Right ventricle myocardium inferior (tissue), 1 donor: ENCODE measurements at regions not wholly inside any gene's neighbourhood (a gene's known extent, or its start where the extent isn't known, plus 50 kb on each side); places are given as distances from the start of the nearest gene placed in this dataset.

Source experiments
- ATAC-seq: fragments of 200-7000 bp; cut with Tn5 transposase; one replicate; pipeline ENCODE4 v1.9.1; 2020; ENCODE audit warnings: mild to moderate bottlenecking, moderate library complexity
- DNase-seq: peaks from one replicate; pipeline ENCODE4 v3.0.0; 2021; ENCODE audit errors: missing footprints
- intact Hi-C: fragments of 100-400 bp; cut with DNase I; formaldehyde crosslinking; loops from one replicate; pipeline ENCODE4 v1.11.0; 2022
- donor health status: DM: no; HTN: yes; CAD: no; lungs with severe emphysema.

DNA sequence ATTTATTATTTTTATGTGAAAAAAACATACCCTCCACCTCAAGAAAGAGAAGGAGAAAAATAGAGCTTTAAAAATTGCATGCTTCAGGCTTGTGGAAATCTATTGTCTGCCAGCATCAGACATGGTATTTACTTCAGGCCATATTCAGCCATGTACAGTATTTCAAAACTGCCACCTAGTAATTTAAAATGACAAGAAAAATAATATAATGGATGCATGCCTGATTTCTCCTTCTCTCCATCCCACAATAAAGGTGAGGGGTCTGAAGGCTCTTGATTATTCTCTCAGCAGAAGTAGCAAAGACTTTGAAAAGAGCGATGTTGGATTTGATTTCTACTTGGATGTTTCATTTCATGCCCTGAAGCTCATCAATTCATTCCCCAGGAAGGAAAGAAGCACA is 250.7 kb downstream of the TBC1D4 start:
- intact Hi-C loops: no loop called here
- ATAC-seq: no peak

GRCh38 chr13:75226733-75227435 is 255.1 kb downstream of the TBC1D4 start:
- intact Hi-C loops: loop anchor here (10.0 kb wide), 1 partner anchor 1392 kb away; no protein-coding TSS in a partner anchor
- DNase-seq (no peak), ATAC-seq (no peak)

More for the DNA sequence above, 250.7 kb downstream of the TBC1D4 start:
- DNase-seq: no peak

DNA sequence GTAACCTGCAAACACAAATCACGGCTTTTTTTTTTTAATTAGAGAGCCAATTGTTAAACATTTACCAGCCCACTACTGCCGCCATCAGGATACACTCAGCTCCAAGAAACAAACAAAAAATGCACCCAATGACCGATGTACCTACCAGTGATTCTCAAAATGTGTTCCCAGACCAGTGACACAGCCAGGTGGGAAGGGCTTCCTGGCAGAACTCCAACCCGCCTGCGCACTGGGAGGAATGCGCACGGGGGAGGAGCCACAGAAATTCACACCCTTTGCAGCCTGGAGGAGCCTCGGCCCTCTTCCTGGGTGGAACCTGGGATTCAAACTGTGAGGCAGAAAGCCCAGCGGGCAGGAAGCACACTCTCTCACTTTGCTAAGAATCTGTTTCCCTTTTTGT is 255.9 kb downstream of the TBC1D4 start:
- intact Hi-C loops: loop anchor here (10.0 kb wide), 1 partner anchor 1391 kb away; no protein-coding TSS in a partner anchor
- no peak for DNase-seq
- ATAC-seq: no peak

DNA sequence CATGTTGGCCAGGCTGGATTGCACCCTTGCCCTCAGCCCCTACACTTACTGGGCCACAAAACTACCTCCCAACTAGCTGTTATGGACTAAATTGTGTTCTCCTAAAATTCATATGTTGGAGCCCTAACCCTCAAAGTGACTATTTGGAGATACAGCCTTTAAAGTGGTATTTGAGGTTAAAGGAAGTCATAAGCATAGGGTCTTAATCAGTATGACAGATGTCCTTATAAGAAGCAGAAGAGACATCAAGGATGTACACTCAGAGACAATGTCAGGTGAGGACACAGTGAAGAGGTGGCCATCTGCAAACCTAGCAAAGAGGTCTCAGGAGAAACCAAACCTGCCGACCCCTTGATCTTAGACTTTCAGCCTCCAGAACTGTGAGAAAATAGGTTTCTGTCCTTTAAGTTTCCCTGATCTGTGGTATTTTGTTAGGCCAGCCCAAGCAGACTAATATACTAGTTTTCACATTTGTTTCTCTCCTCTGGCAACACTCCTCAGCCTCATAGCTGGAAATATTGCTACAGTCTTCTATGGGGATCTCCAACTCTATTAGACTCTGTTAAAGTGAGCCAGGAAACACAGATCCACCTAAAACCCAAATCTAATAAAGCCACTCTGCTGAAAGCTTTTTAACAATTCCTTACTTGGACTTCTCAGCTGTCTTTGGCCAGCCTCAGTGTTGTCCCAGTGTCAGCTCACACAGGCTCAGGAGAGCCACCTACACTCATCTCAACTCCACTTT is 256.5 kb downstream of the TBC1D4 start:
- intact Hi-C loops: loop anchor here (10.0 kb wide), 1 partner anchor 1391 kb away; no protein-coding TSS in a partner anchor
- ATAC-seq: no peak
- DNase-seq: no peak

- ATAC-seq: no peak
- intact Hi-C loops: loop anchor here (10.0 kb wide), 1 partner anchor 1389 kb away; no protein-coding TSS in a partner anchor
- DNase-seq: no peak
Measured at GRCh38 chr13:75224053-75224742, 257.8 kb downstream of the TBC1D4 start.

- ATAC-seq (no peak), DNase-seq (no peak)
- intact Hi-C loops: loop anchor here (10.0 kb wide), 1 partner anchor 1387 kb away; no protein-coding TSS in a partner anchor
Measured at GRCh38 chr13:75222031-75222430, 259.9 kb downstream of the TBC1D4 start.

DNA sequence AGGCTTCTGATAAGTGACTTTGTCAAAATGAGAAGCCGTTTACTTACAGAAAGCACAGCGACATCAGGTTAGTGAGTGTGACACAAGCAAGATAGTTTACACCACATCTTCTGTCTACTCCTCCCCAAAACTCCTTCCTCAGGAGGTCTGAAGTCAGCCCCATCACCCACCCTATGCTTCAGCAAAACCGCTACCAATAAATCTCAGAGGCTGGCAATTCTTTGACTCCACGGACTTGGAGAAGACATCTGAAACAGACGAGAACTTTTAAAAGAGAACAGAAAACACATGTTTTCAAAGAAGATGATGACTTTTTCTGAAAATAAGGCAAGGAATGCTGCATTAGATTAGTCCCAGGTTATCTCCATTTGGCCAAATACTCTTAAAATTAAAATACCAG is 261.1 kb downstream of the TBC1D4 start:
- no peak for DNase-seq
- no peak for ATAC-seq
- intact Hi-C loops: loop anchor here (10.0 kb wide), 1 partner anchor 1386 kb away; no protein-coding TSS in a partner anchor

DNA sequence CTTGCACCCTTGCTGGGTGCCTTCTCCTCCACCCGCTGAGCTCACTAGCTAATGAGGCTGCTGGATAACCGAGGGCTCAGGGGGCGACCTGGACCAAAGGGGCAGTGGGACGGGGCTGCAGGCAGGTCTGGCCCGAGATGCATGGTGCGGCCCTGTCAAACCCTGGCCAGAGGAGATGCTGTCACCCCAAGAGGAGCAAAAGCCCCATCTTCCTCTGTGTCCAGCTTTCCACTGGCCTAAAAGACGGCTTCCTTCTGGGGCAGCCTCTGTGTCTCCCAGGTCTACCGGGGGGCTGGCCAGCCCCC is 261.8 kb downstream of the TBC1D4 start:
- DNase-seq (no peak), ATAC-seq (no peak)
- intact Hi-C loops: loop anchor here (10.0 kb wide), 1 partner anchor 1385 kb away; no protein-coding TSS in a partner anchor

- ATAC-seq (peak; percentile 92), DNase-seq (peak; percentile 88)
- intact Hi-C loops: loop anchor here (5.0 to 10.0 kb wide), 2 partner anchors 642 to 1385 kb away; no protein-coding TSS in a partner anchor
Measured at GRCh38 chr13:75219479-75220237, 262.3 kb downstream of the TBC1D4 start.

GRCh38 chr13:75217949-75218348 is 264.0 kb downstream of the TBC1D4 start:
- DNase-seq: no peak
- intact Hi-C loops: loop anchor here (5.0 kb wide), 1 partner anchor 641 kb away; no protein-coding TSS in a partner anchor
- no peak for ATAC-seq

DNA sequence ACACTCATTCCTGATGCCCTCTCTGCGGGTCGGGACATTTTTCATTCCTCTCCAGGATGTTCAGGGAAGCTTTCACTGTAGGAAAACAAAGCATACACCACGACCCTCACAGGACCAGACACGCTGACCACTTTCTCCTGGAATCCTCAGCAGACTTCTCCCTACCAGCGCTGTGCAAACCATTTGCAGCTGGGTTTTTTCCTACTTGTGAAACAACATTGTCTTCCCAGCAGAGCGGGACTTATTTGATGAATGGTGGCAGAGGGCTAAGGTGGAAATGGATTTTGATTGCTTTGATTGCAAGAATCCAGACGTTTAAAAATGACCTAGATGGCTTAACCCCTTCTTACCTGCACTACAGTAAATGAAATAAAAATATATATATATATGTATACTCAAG is 265.9 kb downstream of the TBC1D4 start:
- intact Hi-C loops: loop anchor here (5.0 kb wide), 1 partner anchor 639 kb away; no protein-coding TSS in a partner anchor
- DNase-seq (no peak), ATAC-seq (no peak)

DNA sequence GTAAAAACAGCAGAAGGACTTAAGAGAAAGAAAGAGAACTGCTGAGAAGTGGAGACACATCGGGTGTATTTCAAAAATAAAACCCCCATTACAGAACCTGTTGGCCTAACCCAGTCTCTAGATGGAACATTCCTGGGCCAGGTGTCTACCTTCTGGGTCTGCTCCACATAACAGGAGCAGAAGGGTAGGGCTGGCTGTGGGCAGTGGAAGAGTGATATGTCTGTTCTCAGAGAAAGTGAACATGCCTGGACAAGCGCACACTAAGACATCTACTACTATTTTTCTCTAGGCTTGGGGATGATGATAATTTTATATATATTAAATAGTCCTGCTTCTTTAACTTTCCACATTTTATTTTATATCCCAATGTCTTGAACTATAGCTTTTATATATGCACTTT is 267.1 kb downstream of the TBC1D4 start:
- intact Hi-C loops: loop anchor here (5.0 kb wide), 1 partner anchor 638 kb away; no protein-coding TSS in a partner anchor
- ATAC-seq (no peak), DNase-seq (no peak)

GRCh38 chr13:75202981-75203380 is 279.0 kb downstream of the TBC1D4 start:
- DNase-seq (no peak), ATAC-seq (no peak)
- intact Hi-C loops: no loop called here

GRCh38 chr13:75197803-75198202 is 284.2 kb downstream of the TBC1D4 start:
- intact Hi-C loops: no loop called here
- no peak for ATAC-seq
- DNase-seq: peak; percentile 44

GRCh38 chr13:75196147-75196837 is 285.7 kb downstream of the TBC1D4 start:
- peak; percentile 32 for ATAC-seq
- intact Hi-C loops: no loop called here

DNA sequence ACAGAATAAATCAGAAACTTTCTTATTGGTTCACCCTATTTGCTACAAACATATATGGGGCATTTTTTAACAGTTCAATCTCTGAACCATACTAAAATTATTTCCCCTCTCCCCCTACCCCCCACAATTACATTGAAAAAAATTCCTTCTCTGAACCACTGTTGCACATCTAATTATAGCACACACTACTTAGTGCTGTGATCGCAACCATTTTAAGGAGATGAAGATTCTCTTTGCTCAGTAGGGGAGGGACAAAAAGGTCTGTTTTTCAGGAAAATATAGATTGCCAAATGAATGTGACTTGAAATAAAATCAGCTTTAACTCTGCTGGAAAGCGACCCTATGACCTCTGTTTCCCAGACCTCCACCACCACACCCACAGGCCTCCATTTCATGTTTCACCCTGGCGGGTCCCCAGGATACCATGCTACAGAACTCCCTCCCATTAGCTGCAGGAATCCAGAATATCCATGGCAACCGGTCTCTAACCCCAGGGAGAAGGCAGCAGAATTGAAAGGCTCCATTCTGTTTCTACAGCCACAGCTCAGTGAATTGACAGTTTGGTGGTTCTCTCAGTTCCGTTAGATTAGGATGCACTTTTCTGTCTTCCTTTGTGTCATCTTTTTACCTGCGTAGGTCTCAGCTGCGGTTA is 286.3 kb downstream of the TBC1D4 start:
- DNase-seq (no peak), ATAC-seq (no peak)
- intact Hi-C loops: no loop called here

More at GRCh38 chr13:75196147-75196837, 285.7 kb downstream of the TBC1D4 start:
- no peak for DNase-seq

- intact Hi-C loops: no loop called here
- ATAC-seq: peak; percentile 83
- no peak for DNase-seq
Measured at GRCh38 chr13:75194717-75195462, 287.1 kb downstream of the TBC1D4 start.
